ENCODE measurements at regions not wholly inside any gene's neighbourhood (a gene's known extent, or its start where the extent isn't known, plus 50 kb on each side); places are given as distances from the start of the nearest gene placed in this dataset.
"Not testable (repeated sequence)": the region's sequence is repeated elsewhere in the genome, so short reads cannot be mapped to it uniquely, and the experiment has no call there.

DNA sequence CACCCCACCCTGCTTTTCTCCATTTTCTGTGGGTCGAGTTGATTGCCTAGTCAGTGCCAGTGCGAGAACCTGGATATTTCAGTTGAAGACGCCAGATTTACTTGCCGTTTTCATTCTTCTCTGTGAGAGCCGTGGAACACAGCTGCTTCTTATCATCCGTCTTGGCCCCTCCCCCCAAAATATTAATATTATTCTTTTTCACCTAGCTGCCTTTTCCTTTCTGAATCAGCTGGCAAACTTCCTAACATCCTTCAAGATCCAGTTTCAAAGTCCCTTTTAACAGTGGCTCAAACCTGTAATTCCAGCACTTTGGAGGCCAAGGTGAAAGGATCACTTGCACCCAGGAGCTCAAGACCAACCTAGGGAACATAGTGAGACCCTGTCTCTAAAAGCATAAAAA is 117.1 kb upstream of the RASA1 start:
- DNase-seq: no peak

DNA sequence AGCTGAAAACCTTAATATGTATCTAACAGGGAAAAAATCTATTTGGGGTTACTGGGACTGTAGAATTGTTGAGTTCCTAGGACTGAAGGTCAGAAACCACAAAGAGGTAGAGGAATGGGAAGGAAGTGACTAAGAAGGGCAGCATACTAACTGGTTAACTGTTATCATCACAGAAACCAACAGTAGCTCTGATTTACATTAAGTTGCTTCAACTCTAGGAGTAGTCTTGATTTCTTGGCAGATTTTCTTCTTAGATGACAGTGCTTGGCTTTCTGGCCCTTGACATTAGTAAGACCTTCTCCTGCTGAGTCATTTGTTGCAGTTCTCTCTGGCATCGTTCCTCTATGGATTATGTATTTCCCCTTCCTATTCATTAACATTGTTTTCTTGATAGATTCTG is 116.1 kb upstream of the RASA1 start:
- DNase-seq: peak; percentile 66

DNA sequence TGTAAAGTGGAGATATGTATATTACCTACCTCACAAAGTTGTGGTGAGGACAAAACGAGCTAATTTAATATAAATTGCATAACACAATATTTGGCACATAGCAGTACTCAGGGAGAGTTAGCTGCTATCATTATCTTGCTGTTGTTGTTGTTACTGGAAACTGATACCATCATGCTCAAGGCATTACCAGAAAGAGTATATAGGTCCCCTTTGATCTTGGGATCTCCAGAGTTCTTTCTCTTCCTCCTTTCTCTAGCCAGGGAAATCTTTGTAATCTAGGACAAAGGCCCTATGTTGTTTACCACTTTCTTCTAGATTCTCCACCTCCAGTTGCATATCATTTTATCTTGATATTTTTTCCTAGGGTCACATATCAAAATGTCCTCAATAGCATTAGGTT is 114.8 kb upstream of the RASA1 start:
- no peak for DNase-seq

DNA sequence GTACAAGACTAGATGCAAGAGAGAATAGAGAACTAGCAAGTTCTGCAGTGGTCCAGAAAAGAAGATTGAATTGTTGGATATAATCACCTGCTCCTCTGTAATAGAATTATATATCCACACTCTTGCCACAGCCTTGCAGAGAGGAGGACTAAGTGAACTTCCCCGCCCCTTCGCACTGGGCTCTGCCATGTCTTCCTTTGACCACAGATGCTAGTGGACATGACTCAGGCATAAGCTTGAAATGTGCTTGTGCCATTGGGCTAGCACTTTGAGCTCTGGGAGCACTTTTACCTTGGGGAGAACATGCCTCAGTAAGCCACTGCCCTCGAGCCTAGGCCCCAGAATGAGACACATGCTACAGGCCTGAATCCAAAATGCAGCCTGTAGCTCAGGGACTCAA is 113.5 kb upstream of the RASA1 start:
- no peak for DNase-seq

DNA sequence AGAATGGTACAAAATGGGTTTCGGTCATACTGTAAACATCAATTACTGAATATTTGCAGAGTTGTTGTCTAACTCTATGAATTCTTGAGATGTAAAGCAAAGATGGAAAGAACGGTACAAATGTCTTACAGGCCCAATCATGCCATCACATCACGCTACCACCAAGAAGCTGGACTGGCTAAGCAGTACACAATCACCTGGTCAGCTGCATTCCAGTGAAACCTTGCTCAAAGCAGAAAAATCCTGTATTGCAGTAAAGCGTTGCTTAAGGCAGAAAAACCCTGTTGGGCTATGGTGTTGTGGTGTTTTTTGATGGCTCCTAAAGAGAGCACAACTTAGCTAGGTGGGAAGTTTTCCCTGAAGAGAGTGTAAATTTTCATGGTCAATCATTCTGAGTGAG is 112.6 kb upstream of the RASA1 start:
- DNase-seq: no peak

DNA sequence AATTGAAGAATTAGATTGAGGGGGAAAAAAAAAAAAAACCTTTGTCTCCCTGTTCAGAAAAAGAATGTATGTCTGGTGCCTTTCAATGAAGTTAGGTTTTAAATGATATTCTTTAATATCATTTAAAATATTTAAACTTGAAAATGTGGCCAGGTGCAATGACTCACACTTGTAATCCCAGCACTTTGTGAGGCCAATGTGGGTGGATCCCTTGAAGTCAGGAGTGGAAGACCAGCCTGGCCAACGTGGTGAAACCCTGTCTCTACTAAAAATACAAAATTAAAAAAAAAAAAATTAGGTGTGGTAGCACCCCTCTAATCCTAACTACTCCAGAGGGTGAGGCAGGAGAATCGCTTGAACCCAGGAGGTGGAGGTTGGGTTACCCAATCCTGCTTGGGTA is 111.1 kb upstream of the RASA1 start:
- DNase-seq: no peak

DNA sequence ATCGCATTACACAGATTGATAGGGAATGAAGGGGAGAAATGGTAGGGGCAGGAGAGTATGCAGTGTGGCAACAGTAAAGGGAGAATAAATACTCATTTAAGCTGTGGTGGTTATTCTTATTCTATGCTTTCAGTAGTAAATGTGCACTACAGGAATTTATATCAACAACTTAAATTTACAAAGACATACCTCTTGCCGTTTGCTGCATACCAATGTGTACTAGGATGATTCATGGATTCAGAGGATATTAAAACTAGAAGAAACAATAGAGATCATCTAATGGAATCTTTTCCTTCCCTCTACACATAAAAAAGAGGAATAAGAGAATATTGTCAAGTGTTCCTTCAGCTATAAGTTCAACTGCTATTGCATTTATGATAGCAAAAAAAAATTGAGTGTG is 103.3 kb upstream of the RASA1 start:
- DNase-seq: no peak

DNA sequence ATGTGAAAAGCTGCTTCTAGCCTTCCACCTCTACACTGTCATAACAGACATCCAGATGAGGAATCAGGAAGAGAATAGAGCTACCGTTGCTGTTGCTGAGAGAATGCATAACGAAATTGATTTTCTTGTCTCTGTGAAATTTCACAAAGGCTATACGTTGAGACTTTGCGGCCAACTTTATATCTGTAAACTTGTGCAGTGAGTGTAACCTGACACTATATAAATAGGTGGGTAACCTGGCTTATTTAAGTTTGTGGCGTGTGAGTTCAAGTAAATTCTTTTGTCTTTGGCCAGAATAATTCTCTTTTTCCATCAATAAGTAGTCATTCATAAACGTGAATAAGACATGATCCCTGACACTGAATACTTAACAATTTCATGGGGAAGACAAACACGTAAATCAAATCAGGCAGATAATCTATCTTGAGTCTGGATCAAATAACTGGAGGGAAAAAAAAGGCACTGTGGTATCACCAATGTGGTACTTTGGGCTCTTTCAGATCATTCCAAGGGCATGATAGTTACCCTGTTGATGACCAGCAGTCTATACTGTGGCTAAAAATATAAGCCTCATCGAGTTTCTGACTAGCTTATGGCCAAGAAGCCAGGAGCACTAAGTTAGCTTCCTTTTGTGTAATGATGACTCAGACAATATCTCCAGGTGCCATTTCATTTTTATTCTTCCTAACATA is 98.2 kb upstream of the RASA1 start:
- DNase-seq: no peak

DNA sequence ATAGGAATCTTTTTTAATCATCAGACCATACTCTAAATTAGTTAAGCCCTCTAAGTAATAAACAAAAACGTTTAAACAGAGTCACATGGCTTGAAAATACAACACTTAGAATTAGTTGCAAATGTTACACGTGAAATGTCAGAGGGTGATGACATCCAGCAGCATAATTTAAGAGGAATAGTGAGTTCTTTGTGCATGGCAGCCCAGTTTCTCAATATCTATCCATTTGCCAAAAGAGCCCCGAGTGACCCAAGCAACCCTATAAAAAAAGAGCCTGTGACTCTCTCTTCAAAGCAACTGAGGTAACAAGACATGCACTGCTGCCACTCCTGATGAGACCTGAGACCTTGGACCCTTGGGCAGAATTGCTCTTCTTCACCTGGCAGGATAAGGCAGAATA is 96.9 kb upstream of the RASA1 start:
- DNase-seq: no peak

DNA sequence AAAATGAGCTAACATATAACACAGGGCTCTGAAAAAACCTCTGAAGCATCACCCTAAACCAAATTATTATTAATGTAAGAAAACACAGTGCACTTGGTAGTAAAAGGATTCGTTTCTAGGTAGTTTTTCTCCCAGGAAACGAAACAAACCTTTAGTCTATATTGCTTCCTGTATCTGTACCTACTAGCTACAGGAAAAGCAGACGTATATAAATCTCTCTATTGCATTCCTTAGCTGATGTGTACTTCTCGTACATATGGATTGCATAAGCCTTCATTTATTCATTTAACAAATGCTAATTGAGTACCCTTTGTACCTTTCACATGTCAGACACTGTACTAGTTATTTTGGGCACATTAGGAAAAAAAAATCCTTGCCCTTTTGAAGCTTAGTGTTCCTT is 85.0 kb upstream of the RASA1 start:
- no peak for DNase-seq

DNA sequence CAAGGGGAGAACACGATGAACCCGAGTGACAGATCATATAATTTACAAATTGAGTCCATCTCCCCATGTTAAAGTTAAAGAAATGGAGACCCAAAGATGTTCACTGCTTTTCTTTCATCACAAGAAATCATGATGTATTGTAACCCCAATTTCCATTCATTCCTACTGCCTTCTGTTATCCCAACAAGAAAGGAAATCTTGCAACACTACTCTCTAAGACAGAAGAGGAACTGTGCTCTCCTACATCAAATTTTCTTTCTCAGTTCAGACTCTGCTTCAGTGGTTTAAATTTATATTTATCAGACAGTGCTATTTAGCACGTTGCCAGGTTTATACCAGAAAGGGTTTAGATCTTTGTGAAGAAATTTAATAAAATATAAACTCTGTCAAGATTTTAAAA is 83.8 kb upstream of the RASA1 start:
- DNase-seq: no peak

DNA sequence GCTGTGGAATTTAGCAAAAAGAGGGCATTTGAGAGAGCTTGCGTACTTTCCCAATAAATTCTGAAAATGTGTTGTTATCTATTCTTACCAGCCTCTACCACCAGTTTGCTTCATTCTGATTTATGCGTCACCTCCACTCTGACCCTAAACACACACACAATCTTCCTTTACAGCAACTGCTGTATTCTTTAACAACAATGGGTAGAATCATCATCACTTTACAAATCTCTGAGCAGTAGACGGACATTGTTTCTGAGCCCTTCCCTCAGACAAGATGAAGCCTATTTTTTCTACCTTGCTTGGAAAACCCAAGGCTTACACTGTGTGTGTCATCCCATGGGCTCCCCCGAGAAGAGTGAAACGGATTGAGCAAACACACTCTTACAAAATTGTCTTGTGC is 83.1 kb upstream of the RASA1 start:
- no peak for DNase-seq

DNA sequence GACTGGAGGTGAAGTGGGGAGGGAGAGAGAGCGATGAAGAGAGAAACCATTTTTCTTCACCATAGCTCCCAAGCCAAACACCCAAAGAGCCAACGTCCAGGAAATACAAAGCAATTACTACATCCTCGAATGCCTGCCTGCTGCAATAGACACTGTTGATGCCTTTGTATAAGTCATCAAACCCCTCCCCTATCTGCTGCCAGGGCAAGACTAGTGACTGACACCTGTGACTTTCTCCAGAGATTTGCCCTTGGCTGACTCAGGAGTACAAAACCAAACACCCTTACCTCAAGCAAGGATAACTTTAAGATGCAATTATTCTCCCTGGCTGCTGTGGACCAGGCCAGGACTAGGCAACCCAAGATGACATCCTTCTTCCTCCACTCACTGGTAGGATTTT is 81.8 kb upstream of the RASA1 start:
- no peak for DNase-seq

DNA sequence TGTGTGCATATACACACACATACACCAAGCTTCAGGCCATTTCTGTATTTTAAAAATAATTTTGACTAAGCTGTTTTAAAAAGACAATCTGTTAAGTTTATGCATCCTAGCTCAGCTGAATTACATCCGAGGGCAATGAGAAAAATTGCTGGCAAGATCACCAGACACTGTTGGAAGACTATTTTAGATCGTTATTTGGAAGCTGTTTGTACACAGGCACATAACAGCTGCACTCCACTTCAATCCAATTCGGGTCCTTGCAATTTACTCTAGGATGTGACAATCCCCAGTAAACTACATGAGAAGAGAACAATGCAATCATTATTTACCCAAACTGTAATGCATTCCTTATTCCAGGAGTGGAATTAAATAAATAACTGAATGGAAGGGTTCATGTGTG is 79.3 kb upstream of the RASA1 start:
- DNase-seq: no peak

DNA sequence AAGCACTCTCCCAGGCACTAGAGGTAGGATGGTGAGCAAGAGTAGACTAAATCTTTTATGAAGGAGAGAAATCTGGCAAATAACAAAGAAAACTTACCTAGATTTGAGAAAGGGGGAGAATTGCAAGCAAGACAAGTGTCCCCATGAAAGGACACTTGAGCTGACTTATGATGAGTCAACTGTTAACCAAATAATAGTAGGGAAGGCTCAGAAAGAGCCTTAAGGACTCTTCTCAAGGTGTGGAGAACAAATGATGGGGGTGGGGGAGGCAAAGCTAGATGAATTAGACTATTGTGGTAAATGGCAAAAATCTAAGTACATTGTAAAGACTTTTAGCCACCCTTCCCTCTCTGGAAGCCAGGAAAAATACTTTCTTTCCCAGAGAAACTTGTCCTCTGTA is 77.6 kb upstream of the RASA1 start:
- no peak for DNase-seq

DNA sequence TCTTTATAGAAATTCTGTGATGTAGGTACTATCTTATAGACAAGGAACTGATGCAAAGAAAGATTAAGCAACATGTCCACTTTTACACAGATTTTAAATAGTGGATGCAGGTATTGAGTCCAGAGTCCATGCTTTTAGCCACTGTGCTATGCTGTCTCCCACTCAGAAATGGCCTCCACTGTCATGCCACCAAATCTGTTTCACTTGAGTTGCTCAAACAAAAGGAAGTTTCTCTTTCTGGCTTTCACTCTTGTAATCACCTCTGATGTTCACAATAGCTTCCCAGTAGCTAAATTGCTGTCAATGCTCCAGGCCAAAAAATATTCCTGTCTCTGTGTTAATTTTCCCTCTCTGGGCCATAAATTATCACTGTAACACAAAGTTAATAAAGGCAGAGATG is 77.0 kb upstream of the RASA1 start:
- DNase-seq: no peak

DNA sequence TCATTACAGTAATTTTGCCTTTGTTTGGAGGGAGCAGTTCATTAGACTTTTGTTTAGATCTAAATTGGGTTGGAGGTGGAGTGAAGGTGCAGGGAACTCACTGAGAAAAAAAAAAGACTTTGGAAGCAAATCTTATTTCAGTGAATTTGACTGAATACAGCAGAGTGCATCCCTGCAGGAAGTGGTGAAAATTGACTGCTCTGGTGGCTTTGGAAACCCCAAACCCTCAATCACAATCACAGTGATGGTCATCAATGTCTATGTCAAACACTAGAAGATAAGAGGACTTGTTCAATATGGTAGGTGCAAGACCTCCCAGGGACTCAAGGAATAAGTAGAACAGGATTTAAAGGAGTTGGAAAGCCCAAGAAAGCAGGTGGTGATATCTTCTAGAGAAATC is 76.0 kb upstream of the RASA1 start:
- DNase-seq: no peak

DNA sequence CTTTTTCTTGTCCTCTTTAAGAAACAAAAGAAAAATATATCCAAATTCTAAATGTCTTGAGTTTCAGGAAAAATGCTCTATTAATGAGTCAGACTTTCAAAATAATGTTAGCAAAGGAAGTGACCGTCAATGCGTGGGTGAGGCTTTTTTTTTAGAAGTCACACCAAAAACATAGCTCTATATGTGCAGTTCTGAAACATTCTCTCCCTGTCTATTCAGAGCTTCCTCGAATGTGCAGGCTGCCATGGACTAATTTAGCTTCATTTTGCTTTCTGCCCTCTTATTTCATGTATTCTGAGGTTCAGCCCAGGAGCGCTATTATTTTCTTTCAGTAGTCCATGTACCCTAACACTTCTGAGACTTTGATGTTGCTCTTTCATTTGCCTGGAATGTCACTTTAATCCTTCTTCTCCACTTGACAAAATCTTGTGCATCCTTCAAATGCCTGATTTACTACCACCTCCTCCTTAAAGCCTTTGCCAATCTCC is 72.5 kb upstream of the RASA1 start:
- peak; percentile 10 for DNase-seq

DNA sequence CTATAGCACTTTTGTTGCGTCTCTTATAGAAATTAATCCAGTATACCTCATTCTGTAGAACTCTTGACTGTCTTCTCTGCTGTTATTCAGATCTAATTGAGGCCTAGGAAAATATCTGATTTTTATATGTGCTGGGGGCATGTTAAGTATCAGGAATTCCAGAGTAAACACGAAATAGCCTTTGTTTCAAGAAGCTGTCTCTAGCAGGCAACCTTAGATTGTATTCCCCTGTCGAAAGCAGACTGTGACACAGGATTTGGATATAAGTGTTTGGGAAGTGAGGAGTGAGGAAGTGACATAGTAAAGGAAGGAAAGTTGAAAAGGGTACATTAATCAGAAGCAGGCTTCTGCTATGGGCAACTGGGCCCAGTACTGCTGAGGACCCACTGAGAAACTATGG is 72.1 kb upstream of the RASA1 start:
- DNase-seq: no peak

DNA sequence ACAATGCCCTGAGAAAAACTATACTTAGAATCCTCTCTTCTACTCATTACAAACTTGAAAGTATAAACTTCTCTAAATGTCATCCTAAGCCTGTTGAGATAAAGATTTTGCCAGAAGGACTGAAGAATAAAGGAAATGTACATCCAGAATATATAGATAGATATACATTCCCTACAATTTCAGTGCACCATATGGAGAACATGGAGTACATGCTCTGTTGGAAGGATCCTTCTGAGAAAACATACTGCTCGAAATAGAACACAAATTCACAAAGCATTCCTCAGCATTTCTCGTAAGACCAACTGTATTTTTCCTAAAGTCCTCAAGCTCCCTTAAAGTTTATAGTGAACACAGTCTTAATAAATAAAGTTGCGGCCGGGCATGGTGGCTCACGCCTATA is 69.7 kb upstream of the RASA1 start:
- DNase-seq: no peak

DNA sequence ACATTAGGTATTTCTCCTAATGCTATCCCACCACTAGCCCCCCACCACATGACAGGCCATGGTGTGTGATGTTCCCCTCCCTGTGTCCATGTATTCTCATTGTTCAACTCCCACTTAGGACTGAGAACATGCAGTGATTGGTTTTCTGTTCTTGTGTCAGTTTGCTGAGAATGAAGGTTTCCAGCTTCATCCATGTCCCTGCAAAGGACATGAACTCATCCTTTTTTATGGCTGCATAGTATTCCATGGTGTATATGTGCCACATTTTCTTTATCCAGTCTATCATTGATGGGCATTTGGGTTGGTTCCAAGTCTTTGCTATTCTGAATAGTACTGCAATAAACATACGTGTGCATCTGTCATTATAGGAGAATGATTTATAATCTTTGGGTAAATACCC is 68.4 kb upstream of the RASA1 start:
- not testable (repeated sequence) for DNase-seq

DNA sequence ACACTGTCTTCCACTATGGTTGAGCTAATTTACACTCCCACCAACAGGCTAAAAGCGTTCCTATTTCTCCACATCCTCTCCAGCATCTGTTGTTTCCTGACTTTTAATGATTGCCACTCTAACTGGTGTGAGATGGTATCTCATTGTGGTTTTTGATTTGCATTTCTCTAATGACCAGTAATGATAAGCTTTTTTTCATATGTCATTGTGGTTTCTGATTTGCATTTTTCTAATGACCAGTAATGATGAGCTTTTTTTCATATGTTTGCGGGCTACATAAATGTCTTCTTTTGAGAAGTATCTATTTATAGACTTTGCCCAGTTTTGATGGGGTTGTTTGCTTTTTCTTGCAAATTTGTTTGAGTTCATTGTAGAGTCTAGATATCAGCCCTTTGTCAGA is 68.0 kb upstream of the RASA1 start:
- peak; percentile 32 for DNase-seq

DNA sequence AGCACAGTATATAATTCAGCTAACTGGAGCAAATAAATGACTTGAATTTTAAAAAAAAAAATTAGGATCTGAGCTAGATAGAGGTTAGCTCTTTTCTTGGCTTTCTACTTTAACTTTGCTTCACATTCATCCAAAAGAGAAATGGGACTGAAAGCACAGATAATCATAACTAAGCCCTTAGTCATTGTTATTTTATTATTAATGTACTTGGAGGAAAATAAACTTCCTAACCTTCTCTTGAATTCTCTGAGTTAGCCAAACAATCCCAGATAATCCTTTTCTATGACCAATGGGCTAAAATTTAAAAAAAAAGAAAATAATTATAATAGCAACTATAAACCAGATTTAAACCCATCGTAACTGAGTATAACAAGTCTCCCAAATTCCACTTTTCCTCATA is 57.6 kb upstream of the RASA1 start:
- DNase-seq: no peak

DNA sequence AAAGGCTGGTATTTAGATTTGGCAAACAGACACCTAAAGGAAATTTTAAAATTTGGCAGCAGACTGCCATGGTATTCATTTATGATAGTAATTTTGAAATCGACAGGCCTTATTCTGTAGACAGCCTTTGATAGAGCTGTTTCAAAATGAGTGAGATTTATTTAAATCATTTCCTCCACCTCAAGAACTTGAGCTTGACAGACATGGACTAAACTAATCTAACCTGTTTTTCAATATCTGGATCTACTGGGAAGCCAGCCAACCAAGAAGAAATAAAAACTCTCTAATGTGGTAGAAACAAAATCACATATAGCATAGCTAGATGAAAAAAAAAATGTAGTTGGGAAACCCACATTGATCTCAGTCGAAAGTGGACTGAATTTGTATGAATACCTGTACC is 56.9 kb upstream of the RASA1 start:
- DNase-seq: no peak

DNA sequence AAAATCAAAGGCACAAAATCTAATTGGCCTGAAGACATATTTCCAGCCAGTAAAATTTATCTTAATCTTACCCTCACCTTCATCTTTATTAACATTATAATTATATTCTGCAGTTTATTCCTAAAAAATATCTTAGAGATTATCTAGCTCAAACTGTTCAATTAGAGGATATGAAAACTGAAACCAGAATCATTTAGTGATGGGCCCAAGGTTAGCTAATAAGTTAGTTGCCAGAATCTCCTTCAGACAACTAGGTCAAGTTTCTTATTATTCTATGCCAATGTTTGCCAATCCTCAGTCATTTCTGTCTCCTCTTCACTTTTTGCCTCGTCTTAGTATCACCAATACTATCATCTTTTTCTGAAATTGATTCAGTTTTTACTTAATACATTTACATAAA is 56.0 kb upstream of the RASA1 start:
- DNase-seq: no peak

DNA sequence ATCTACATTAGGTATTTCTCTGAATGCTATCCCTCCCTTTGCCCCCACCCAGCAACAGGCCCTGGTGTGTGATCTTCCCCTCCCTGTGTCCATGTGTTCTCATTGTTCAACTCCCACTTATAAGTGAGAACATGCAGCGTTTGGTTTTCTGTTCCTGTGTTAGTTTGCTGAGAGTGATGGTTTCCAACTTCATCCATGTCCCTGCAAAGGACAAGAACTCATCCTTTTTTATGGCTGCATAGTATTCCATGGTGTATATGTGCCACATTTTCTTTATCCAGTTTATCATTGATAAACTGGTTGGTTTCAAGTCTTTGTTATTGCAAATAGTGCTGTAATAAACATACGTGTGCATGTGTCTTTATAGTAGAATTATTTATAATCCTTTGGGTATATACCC is 55.5 kb upstream of the RASA1 start:
- not testable (repeated sequence) for DNase-seq

Measured in hematopoietic multipotent progenitor cell treated with erythropoietin and hydrocortisone succinate and interleukin-3 and kit ligand, for 4 days (in vitro differentiated cells).